ENCODE measurements at regions not wholly inside any gene's neighbourhood (a gene's known extent, or its start where the extent isn't known, plus 50 kb on each side); places are given as distances from the start of the nearest gene placed in this dataset.

GRCh38 chrX:1119275-1119674, 93.2 kb downstream of the CRLF2 start:
- TF ChIP-seq, protein P1, sequence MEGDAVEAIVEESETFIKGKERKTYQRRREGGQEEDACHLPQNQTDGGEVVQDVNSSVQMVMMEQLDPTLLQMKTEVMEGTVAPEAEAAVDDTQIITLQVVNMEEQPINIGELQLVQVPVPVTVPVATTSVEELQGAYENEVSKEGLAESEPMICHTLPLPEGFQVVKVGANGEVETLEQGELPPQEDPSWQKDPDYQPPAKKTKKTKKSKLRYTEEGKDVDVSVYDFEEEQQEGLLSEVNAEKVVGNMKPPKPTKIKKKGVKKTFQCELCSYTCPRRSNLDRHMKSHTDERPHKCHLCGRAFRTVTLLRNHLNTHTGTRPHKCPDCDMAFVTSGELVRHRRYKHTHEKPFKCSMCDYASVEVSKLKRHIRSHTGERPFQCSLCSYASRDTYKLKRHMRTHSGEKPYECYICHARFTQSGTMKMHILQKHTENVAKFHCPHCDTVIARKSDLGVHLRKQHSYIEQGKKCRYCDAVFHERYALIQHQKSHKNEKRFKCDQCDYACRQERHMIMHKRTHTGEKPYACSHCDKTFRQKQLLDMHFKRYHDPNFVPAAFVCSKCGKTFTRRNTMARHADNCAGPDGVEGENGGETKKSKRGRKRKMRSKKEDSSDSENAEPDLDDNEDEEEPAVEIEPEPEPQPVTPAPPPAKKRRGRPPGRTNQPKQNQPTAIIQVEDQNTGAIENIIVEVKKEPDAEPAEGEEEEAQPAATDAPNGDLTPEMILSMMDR (IDR thresholded peaks at IDR 0.05 in 8 of 11, conservative IDR thresholded peaks at IDR 0.05 in 3 of 11): no peak
- TF ChIP-seq POLR2AphosphoS5 (IDR thresholded peaks at IDR 0.05): no peak
- TF ChIP-seq POLR2A (IDR thresholded peaks at IDR 0.05): no peak
